ENCODE measurements at regions not wholly inside any gene's neighbourhood (a gene's known extent, or its start where the extent isn't known, plus 50 kb on each side); places are given as distances from the start of the nearest gene placed in this dataset.

GRCh38 chr22:20652582-20652981 is 121.3 kb upstream of the SERPIND1 start:
- TF ChIP-seq CTCF (IDR thresholded peaks at IDR 0.05), result no peak
- no peak for TF ChIP-seq POLR2A (IDR thresholded peaks at IDR 0.05)

Data from esophagus squamous epithelium (tissue), 4 donors.